Aorta (tissue), 5 donors: ENCODE measurements at regions not wholly inside any gene's neighbourhood (a gene's known extent, or its start where the extent isn't known, plus 50 kb on each side); places are given as distances from the start of the nearest gene placed in this dataset.

Experiments used
- ATAC-seq: fragments of 200-7000 bp; cut with Tn5 transposase; one replicate; pipeline ENCODE4 v1.9.1; 2022; ENCODE audit warnings: moderate library complexity; ENCODE audit not compliant: low FRiP score
- DNase-seq, 2 donors: peaks; one replicate each; pipeline ENCODE4 v3.0.0-alpha.2; 2020
- H3K27ac ChIP-seq, 2 donors: one replicate each; pipeline ENCODE4 v1.5.1; 2013; ENCODE audit warnings: low read length in 2 of 2, mild to moderate bottlenecking in 2 of 2, moderate library complexity in 2 of 2, control low read depth in 1 of 2, inconsistent platforms in 1 of 2, low read depth in 1 of 2
- H3K27me3 ChIP-seq, 2 donors: one replicate each; pipeline ENCODE4 v1.6.1; 2013; ENCODE audit warnings: control low read depth in 1 of 2, low read length in 1 of 2, mild to moderate bottlenecking in 1 of 2, moderate library complexity in 1 of 2; ENCODE audit not compliant: insufficient read depth in 2 of 2, control insufficient read depth in 1 of 2
- H3K36me3 ChIP-seq, 2 donors: one replicate each; pipeline ENCODE4 v1.6.1; 2013; ENCODE audit warnings: control low read depth in 1 of 2, low read length in 1 of 2, mild to moderate bottlenecking in 1 of 2; ENCODE audit not compliant: insufficient read depth in 2 of 2, control insufficient read depth in 1 of 2
- H3K4me1 ChIP-seq, 2 donors: one replicate each; pipeline ENCODE4 v1.6.1; 2013; ENCODE audit warnings: low read length in 2 of 2, control low read depth in 1 of 2, mild to moderate bottlenecking in 1 of 2, moderate library complexity in 1 of 2; ENCODE audit not compliant: insufficient read depth in 2 of 2, control insufficient read depth in 1 of 2
- H3K4me3 ChIP-seq, 2 donors: one replicate each; pipeline ENCODE4 v1.5.1; 2013; ENCODE audit warnings: low read length in 2 of 2, control low read depth in 1 of 2, mild to moderate bottlenecking in 1 of 2
- H3K9me3 ChIP-seq: one replicate; pipeline ENCODE4 v1.6.1; 2013; ENCODE audit warnings: mild to moderate bottlenecking, low read length; ENCODE audit not compliant: control insufficient read depth
- WGBS, 2 donors: extraction: QIAGEN DNeasy Blood & Tissue Kit; methylation state at CpG; one replicate each; pipeline ENCODE4 v1.1.7; 2013; 5-methylcytosine and 5-hydroxymethylcytosine counted together
- intact Hi-C, 2 donors: fragments of 100-400 bp; cut with DNase I; formaldehyde crosslinking; loops; one replicate each; pipeline versions ENCODE4 v1.14.2 to v1.15.0; 2022
- donor health status: healthy with polysubstance abuse.
- donor health status: Bipolar disorder and iron deficiency.
- donor health status: DM: no; HTN: no; CAD: no.
- donor health status: DM: no; HTN: no; CAD: no.
- donor health status: DM: yes; HTN: yes; CAD: no.

GRCh38 chr12:93151079-93151762, 222.1 kb upstream of the EEA1 start:
- H3K4me3 ChIP-seq = no peak overlapping the region
- intact Hi-C loops = no loop called here
- ATAC-seq (no peak), DNase-seq (no peak)
- no peaks in the 10 kb centered on the region for H3K36me3 ChIP-seq
- WGBS, 2 donors = 61 to 63% methylated on average over 5 of the region's 5 CpGs
- no peaks in the 10 kb centered on the region for H3K27me3 ChIP-seq
- no peak overlapping the region for H3K27ac ChIP-seq
- H3K4me1 ChIP-seq = peaks cover 0 to 2% of the 10 kb centered on the region in 2 donors
- no peaks in the 10 kb centered on the region for H3K9me3 ChIP-seq

GRCh38 chr12:93152617-93153016, 223.5 kb upstream of the EEA1 start:
- Histone ChIP-seq H3K4me1 (peaks cover 0 to 4% of the 10 kb centered on the region in 2 donors), H3K27me3 (no peaks in the 10 kb centered on the region), H3K4me3 (no peak overlapping the region), H3K27ac (no peak overlapping the region), H3K36me3 (no peaks in the 10 kb centered on the region), H3K9me3 (no peaks in the 10 kb centered on the region)
- ATAC-seq (no peak), DNase-seq (no peak)
- WGBS, 2 donors = 96% methylated on average over 2 of the region's 2 CpGs
- intact Hi-C loops = no loop called here

DNA sequence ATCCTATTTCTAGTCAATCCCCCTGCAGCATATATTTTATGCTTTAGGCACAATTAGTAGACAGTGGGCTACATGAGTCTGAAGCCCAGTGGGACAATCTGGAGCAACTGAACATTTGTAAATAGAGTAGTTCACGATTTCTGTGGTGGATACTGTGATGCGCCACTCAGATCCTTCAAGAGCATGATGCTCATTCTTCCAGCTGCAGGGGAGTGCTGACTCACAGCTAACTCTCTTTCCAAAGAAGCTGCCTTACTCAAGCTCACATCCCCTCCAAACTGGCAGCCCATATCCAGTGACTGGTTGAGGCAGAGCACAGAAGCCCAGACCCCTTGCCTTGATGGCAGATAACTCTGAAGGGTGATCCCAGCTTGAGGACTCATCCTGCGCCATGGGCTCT, 224.2 kb upstream of the EEA1 start:
- Histone ChIP-seq H3K9me3 (no peaks in the 10 kb centered on the region), H3K27ac (no peak overlapping the region), H3K27me3 (no peaks in the 10 kb centered on the region), H3K4me1 (peaks cover 0 to 4% of the 10 kb centered on the region in 2 donors), H3K36me3 (no peaks in the 10 kb centered on the region), H3K4me3 (no peak overlapping the region)
- DNase-seq = no peak
- intact Hi-C loops = no loop called here
- 91 to 97% methylated on average over 3 of the region's 3 CpGs for whole genome bisulfite sequencing, 2 donors
- no peak for ATAC-seq

DNA sequence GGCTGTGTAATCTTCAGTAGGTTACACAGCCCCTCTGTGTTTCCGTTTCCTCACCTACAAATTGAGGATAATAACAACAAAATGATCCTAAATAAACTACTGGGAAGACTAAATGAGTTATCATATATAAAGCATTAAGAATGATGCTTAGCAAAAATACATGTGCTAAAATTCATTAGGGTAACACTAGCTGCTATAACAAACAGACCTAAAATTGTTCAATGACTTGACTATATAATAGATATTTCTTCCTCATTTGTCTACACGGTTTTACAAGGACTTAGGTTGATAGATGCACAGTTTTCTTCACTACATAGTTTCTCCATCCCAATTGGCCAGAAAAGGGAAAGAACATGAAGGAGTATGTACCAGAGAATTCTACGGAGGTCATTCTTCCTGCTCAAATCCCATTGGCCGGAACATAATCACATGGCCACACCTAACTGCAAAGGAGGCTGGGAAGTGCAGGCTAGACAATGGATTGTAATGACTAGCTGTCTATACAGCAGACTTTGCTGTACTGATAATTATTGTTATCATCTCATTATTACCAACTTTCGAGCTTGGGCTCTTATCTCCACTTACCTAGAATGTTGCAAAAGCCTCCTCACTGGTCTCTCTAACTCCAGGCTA, 223.5 kb upstream of the NUDT4 start:
- H3K27me3 ChIP-seq = no peaks in the 10 kb centered on the region
- no peaks in the 10 kb centered on the region for H3K9me3 ChIP-seq
- ATAC-seq = no peak
- H3K27ac ChIP-seq = no peak overlapping the region
- DNase-seq = no peak
- intact Hi-C loops = no loop called here
- H3K36me3 ChIP-seq = no peaks in the 10 kb centered on the region
- WGBS, 2 donors = 95 to 97% methylated on average over 5 of the region's 5 CpGs
- H3K4me3 ChIP-seq = no peak overlapping the region
- peaks cover 0 to 4% of the 10 kb centered on the region in 2 donors for H3K4me1 ChIP-seq

GRCh38 chr12:93154753-93155480, 222.8 kb upstream of the NUDT4 start:
- ATAC-seq (no peak), DNase-seq (no peak)
- Histone ChIP-seq H3K27me3 (no peaks in the 10 kb centered on the region), H3K9me3 (no peaks in the 10 kb centered on the region), H3K36me3 (no peaks in the 10 kb centered on the region), H3K27ac (no peak overlapping the region), H3K4me3 (no peak overlapping the region), H3K4me1 (peaks cover 0 to 4% of the 10 kb centered on the region in 2 donors)
- 87 to 89% methylated on average over 11 of the region's 11 CpGs for WGBS, 2 donors
- intact Hi-C loops = no loop called here

DNA sequence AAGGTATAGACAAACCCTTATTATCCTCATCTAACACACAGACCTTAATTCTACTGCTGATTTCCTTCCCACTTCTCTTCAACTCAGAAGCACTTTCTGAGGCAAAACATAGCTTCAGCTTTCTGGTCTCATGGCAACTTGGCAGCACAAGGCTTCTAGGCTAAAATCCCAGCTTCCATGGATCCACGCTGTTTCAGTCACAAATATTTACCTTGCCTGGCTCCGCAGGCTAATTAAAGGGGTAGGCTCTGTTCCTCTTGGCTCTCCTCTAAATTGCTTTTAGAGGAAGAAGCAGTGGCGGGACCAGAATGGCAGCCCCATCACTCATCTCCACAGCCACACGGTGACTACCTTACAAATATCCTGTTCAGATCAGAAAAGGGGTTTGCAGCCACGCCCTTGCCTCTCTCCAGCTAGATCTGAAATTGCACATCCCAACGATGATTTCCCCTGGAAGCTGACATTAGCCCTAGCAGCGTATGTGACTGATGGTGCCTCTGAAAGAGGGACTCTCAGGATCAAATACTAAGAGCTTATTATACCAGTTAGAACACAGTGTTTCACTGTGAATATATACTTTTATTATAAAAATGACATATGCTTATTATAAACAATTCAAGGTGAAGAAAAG, 221.5 kb upstream of the NUDT4 start:
- DNase-seq = no peak
- peaks cover 0 to 4% of the 10 kb centered on the region in 2 donors for H3K4me1 ChIP-seq
- no peaks in the 10 kb centered on the region for H3K9me3 ChIP-seq
- WGBS, 2 donors = 21% methylated on average over 7 of the region's 7 CpGs
- ATAC-seq = no peak
- H3K27me3 ChIP-seq = no peaks in the 10 kb centered on the region
- H3K4me3 ChIP-seq = peak overlapping the region in 1 of 2 donors; percentile 26
- no peaks in the 10 kb centered on the region for H3K36me3 ChIP-seq
- intact Hi-C loops = no loop called here
- H3K27ac ChIP-seq = no peak overlapping the region

- DNase-seq (no peak), ATAC-seq (no peak)
- Histone ChIP-seq H3K4me3 (no peak overlapping the region), H3K27ac (no peak overlapping the region), H3K27me3 (no peaks in the 10 kb centered on the region), H3K4me1 (peaks cover 0 to 4% of the 10 kb centered on the region in 2 donors), H3K9me3 (no peaks in the 10 kb centered on the region), H3K36me3 (no peaks in the 10 kb centered on the region)
- WGBS, 2 donors = 97 to 100% methylated on average over 1 of the region's 1 CpG
- intact Hi-C loops = no loop called here
Observed at GRCh38 chr12:93157279-93157678, 220.4 kb upstream of the NUDT4 start.

GRCh38 chr12:93158065-93158843, 219.5 kb upstream of the NUDT4 start:
- Histone ChIP-seq H3K27me3 (no peaks in the 10 kb centered on the region), H3K36me3 (no peaks in the 10 kb centered on the region), H3K4me1 (peaks cover 0 to 4% of the 10 kb centered on the region in 2 donors), H3K9me3 (no peaks in the 10 kb centered on the region), H3K4me3 (no peak overlapping the region), H3K27ac (no peak overlapping the region)
- WGBS, 2 donors = 96 to 98% methylated on average over 4 of the region's 4 CpGs
- intact Hi-C loops = no loop called here
- ATAC-seq (no peak), DNase-seq (no peak)
